Erythroblast (primary cell): ENCODE measurements at regions not wholly inside any gene's neighbourhood (a gene's known extent, or its start where the extent isn't known, plus 50 kb on each side); places are given as distances from the start of the nearest gene placed in this dataset.

Experiments used
- GATA1 ChIP-seq: IDR thresholded peaks from 2 replicates; pipeline ENCODE4 v1.6.1; 2011; ENCODE audit warnings: low read depth, mild to moderate bottlenecking, control low read depth, low read length, moderate library complexity
- POLR2A ChIP-seq: IDR thresholded peaks from 2 replicates; pipeline ENCODE4 v1.6.1; 2011; ENCODE audit warnings: mild to moderate bottlenecking, low read length

DNA sequence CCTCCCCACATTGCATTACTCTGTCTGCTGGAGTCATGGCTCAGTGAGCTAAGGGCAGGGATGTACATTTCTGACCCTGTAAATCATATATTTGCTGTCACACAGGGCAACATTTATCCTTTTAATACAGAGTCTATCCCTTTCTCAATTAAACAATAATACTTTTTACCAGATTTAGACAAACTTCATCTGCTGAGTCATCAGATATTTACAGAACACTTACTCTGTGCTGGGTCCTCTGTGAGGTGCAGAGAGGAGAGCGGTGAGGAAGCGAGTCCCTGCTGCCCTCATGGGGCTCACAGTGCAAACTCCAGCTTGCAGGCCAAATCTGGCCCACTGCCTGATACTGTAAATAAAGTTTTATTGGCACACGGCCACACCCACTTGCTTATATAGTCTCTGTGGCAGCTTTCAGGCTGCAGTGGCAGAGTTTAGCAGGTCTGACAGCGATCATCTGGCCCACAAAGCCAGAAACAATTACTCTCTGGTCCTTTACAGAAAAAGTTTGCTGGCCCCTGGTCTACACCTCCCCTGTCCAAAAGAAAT lies 144.5 kb downstream of the CDH26 start:
- TF ChIP-seq POLR2A (no peak), GATA1 (no peak)
